ENCODE measurements at regions not wholly inside any gene's neighbourhood (a gene's known extent, or its start where the extent isn't known, plus 50 kb on each side); places are given as distances from the start of the nearest gene placed in this dataset.

DNA sequence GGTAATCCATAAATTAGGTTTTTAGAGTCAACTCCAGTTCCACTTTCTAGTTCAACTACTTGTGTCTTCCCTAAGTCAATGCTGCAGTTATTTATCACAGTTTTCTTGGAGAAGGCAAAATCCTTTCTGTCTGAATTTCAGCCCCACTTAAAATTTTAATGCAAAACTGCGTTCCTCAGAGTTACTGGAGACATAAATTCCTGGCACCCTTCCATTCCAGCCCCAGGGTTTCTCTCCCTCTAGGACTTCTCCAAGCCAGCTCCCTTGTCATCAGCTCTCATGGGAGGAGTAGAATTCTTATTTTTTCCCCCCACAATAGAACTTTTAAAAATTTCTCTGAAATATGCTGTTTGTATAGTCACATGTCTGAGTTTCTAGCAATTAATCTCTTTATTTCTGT lies 50.6 kb upstream of the PHOX2B start:
- no peak for DNase-seq (ENCODE audit: low spot score)
- intact Hi-C loops (cut with DNase I): no loop called here

All from posterior vena cava (tissue), 2 donors.